ENCODE measurements at regions not wholly inside any gene's neighbourhood (a gene's known extent, or its start where the extent isn't known, plus 50 kb on each side); places are given as distances from the start of the nearest gene placed in this dataset.

- TF ChIP-seq MAX (IDR thresholded peaks at IDR 0.05) (no peak), TEAD4 (IDR thresholded peaks at IDR 0.05) (no peak), TAF1 (IDR thresholded peaks at IDR 0.05; ENCODE audit: low read depth) (no peak), TCF12 (IDR thresholded peaks at IDR 0.05; ENCODE audit: low read depth) (no peak), FOXM1 (IDR thresholded peaks at IDR 0.05; ENCODE audit: borderline replicate concordance, low read depth) (no peak), USF1 (IDR thresholded peaks at IDR 0.05) (no peak), CREB1 (IDR thresholded peaks at IDR 0.05; ENCODE audit: low read depth) (no peak)
Measured at GRCh38 chr4:96519291-96519690, 679.4 kb downstream of the PDHA2 start.

Data from Ishikawa (cell line).